Adipocyte (in vitro differentiated cells): ENCODE measurements at regions not wholly inside any gene's neighbourhood (a gene's known extent, or its start where the extent isn't known, plus 50 kb on each side); places are given as distances from the start of the nearest gene placed in this dataset.
"Not testable (repeated sequence)": the region's sequence is repeated elsewhere in the genome, so short reads cannot be mapped to it uniquely, and the experiment has no call there.

ENCODE experiments used
- DNase-seq: peaks from one replicate; pipeline ENCODE4 v3.0.0-alpha.2; 2015; ENCODE audit warnings: low read depth
- H3K27me3 ChIP-seq: replicated peaks from 2 replicates; pipeline ENCODE4 v1.7.0; 2013; ENCODE audit warnings: mild to moderate bottlenecking, low read length, moderate library complexity; ENCODE audit not compliant: control insufficient read depth, insufficient read depth
- H3K36me3 ChIP-seq: 2 replicates; pipeline ENCODE4 v1.7.0; 2013; ENCODE audit warnings: low read length, mild to moderate bottlenecking, moderate library complexity; ENCODE audit not compliant: control insufficient read depth, insufficient read depth, severe bottlenecking
- H3K4me1 ChIP-seq: 2 replicates; pipeline ENCODE4 v1.7.0; 2013; ENCODE audit warnings: mild to moderate bottlenecking, low read length, moderate library complexity; ENCODE audit not compliant: control insufficient read depth, insufficient read depth
- H3K4me3 ChIP-seq: 2 replicates; pipeline ENCODE4 v1.7.0; 2013; ENCODE audit warnings: mild to moderate bottlenecking, low read length, moderate library complexity
- H3K9ac ChIP-seq: 2 replicates; pipeline ENCODE4 v1.7.0; 2013; ENCODE audit warnings: mild to moderate bottlenecking, low read length, moderate library complexity
- H3K9me3 ChIP-seq: 2 replicates; pipeline ENCODE4 v1.7.0; 2013; ENCODE audit warnings: mild to moderate bottlenecking, low read length, moderate library complexity; ENCODE audit not compliant: control insufficient read depth

DNA sequence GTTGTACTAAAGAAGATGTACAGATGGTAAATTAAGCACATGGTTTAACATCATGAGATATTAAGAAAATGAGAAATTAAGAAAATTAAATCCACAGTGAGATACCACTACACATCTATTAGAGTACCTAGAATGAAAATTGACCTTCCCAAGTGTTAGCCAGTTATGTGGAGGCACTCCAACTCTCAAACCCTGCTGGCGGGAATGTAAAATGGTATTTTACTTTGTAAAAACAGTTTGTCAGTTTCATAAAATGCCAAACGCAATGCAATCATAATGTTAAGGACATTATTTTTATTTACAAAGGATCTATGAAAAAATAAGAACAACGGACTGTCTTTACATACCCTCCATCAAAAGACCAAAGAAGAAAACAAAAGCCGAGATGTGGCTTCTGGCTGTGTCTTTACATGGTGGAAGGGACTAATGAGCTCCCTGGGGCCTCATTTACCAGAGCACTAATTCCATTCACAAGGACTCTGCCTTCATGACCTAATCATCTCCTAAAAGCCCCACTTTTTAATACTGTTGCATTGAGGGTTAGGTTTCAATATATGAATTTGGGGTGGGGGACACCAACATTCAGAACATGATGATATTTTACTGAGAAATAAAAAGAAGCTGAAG lies 1178.7 kb downstream of the AACS start:
- no peaks in the 10 kb centered on the region for H3K4me1 ChIP-seq
- H3K9ac ChIP-seq: no peak overlapping the region
- H3K4me3 ChIP-seq: no peak overlapping the region
- no peaks in the 10 kb centered on the region for H3K27me3 ChIP-seq
- H3K36me3 ChIP-seq: no peaks in the 10 kb centered on the region
- H3K9me3 ChIP-seq: peaks cover 3% of the 10 kb centered on the region
- DNase-seq: no peak

GRCh38 chr12:126247936-126248335 lies 1182.7 kb downstream of the AACS start:
- Histone ChIP-seq H3K36me3 (no peaks in the 10 kb centered on the region), H3K4me3 (no peak overlapping the region)

DNA sequence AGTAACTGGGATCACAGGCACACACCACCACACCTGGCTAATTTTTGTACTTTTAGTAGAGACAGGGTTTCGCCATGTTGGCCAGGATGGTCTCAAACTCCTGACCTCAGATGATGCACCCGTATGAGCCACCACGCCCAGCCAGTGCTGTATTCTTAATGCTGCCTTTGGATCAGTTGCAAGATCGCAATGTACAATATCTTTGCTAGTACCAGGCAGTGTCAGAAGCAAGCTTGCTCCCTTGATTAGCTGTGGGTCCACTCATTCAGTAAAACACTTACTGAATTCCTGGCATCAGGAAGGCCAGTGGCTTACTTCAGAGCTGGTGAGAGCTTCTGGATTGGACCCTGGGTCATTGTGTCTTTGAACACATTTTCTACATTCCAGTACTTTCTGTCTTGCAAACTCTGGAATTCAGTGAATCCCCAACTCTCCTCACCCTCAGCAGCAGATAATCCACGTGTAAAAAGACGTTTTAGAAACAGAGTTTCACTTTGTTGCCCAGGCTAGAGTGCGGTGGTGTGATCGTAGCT lies 1183.7 kb downstream of the AACS start:
- DNase-seq: no peak
- H3K4me3 ChIP-seq: no peak overlapping the region
- peaks cover 3% of the 10 kb centered on the region for H3K9me3 ChIP-seq
- H3K9ac ChIP-seq: no peak overlapping the region
- no peaks in the 10 kb centered on the region for H3K4me1 ChIP-seq
- H3K36me3 ChIP-seq: no peaks in the 10 kb centered on the region
- no peaks in the 10 kb centered on the region for H3K27me3 ChIP-seq

More at GRCh38 chr12:126247936-126248335, 1182.7 kb downstream of the AACS start:
- Histone ChIP-seq H3K9me3 (peaks cover 3% of the 10 kb centered on the region), H3K4me1 (no peaks in the 10 kb centered on the region), H3K27me3 (no peaks in the 10 kb centered on the region), H3K9ac (no peak overlapping the region)
- DNase-seq: no peak

GRCh38 chr12:126258190-126258589 lies 1193.0 kb downstream of the AACS start:
- no peaks in the 10 kb centered on the region for H3K9me3 ChIP-seq
- no peaks in the 10 kb centered on the region for H3K36me3 ChIP-seq
- no peaks in the 10 kb centered on the region for H3K27me3 ChIP-seq
- no peaks in the 10 kb centered on the region for H3K4me1 ChIP-seq
- DNase-seq: no peak
- no peak overlapping the region for H3K9ac ChIP-seq
- H3K4me3 ChIP-seq: no peak overlapping the region

- Histone ChIP-seq H3K9ac (no peak overlapping the region), H3K4me1 (no peaks in the 10 kb centered on the region), H3K9me3 (no peaks in the 10 kb centered on the region), H3K27me3 (no peaks in the 10 kb centered on the region), H3K36me3 (no peaks in the 10 kb centered on the region), H3K4me3 (no peak overlapping the region)
- DNase-seq: no peak
These were observed 1197.6 kb downstream of the AACS start for GRCh38 chr12:126262829-126263228.

GRCh38 chr12:126268222-126268621 lies 1203.0 kb downstream of the AACS start:
- no peaks in the 10 kb centered on the region for H3K36me3 ChIP-seq
- no peaks in the 10 kb centered on the region for H3K27me3 ChIP-seq
- no peak for DNase-seq
- no peak overlapping the region for H3K9ac ChIP-seq
- H3K9me3 ChIP-seq: no peaks in the 10 kb centered on the region
- H3K4me1 ChIP-seq: no peaks in the 10 kb centered on the region
- H3K4me3 ChIP-seq: no peak overlapping the region

DNA sequence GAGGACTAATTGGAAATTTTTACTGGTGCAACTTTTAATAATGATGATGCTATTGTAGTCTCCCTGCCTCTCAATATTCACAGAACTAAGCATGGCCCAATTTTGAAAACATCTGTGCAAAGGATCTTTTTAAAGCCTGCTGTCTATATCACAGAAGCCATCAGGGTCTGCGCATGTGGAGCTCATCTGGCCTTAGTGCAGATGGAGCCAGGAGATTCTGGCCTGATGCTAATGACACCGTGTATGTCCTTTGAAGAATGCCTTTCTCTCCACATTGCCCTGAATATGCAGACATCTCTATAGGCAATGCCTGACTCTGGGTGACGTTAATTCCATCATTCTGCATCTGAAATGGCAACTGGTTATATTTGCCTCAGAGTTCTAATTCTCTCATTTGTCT lies 1205.9 kb downstream of the AACS start:
- Histone ChIP-seq H3K36me3 (no peaks in the 10 kb centered on the region), H3K27me3 (no peaks in the 10 kb centered on the region), H3K9ac (no peak overlapping the region), H3K4me3 (no peak overlapping the region), H3K9me3 (no peaks in the 10 kb centered on the region), H3K4me1 (no peaks in the 10 kb centered on the region)
- DNase-seq: no peak

DNA sequence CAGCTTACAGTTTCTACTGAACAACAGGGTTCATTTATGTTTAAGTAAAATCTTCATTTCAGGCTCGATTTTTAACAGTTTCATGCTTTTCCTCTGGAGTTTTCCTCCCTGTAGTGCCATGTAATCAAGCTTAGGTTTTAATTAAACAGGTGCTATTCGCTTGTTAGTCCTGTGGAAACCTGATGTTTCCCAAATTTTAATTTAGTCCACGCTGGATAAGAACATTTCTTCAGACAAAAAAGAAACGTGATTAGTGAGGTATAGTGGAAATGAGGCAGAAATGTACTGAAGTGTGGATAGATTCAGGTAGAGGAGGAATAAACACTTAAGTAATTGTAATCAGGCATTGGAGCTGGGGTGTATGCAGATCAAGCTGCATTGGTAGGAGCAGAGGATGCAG lies 1217.5 kb downstream of the AACS start:
- no peak overlapping the region for H3K9ac ChIP-seq
- no peaks in the 10 kb centered on the region for H3K36me3 ChIP-seq
- no peaks in the 10 kb centered on the region for H3K9me3 ChIP-seq
- no peak overlapping the region for H3K4me3 ChIP-seq
- DNase-seq: no peak
- no peaks in the 10 kb centered on the region for H3K27me3 ChIP-seq
- H3K4me1 ChIP-seq: no peaks in the 10 kb centered on the region

DNA sequence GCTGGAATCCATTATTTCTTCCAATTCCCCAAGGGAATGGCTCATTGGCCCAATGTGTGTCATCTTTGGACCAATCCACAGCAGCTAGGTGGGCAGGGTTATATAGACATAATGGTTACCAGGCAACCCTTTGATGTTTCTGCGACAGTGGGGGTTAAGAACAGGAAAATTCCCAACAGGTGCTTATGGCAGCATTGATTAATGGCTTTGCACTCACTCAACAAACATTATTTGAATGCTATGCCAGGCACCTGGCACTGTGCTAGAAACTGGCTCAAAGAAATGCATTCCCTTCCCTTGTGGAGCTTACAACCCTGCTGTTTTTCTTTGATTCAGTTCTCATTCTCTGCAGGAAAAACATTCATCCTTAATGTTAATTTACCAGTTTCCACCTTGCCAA lies 1221.0 kb downstream of the AACS start:
- no peak overlapping the region for H3K9ac ChIP-seq
- H3K4me3 ChIP-seq: no peak overlapping the region
- H3K9me3 ChIP-seq: no peaks in the 10 kb centered on the region
- no peaks in the 10 kb centered on the region for H3K4me1 ChIP-seq
- no peaks in the 10 kb centered on the region for H3K27me3 ChIP-seq
- DNase-seq: no peak
- no peaks in the 10 kb centered on the region for H3K36me3 ChIP-seq

DNA sequence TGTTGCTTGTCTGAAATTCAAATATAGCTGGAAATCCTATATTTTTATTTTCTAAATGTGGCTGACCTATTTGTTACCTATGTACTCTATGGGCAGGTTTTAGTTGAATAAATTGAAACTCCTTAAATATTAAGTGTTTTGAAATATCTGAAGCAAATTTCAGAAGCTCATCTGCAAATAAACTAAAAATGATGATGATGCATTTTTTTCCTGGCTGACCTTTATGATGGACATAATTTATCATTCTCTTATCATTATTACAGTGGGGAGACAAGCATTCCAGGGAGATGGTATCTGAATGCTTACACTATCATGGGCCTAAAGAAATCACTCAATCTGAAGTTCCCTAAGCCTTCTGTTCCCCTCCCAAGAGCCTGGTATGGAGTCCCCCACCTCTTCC lies 1225.2 kb downstream of the AACS start:
- H3K9me3 ChIP-seq: no peaks in the 10 kb centered on the region
- H3K4me1 ChIP-seq: no peaks in the 10 kb centered on the region
- no peaks in the 10 kb centered on the region for H3K27me3 ChIP-seq
- no peak overlapping the region for H3K9ac ChIP-seq
- H3K4me3 ChIP-seq: no peak overlapping the region
- H3K36me3 ChIP-seq: no peaks in the 10 kb centered on the region
- no peak for DNase-seq

DNA sequence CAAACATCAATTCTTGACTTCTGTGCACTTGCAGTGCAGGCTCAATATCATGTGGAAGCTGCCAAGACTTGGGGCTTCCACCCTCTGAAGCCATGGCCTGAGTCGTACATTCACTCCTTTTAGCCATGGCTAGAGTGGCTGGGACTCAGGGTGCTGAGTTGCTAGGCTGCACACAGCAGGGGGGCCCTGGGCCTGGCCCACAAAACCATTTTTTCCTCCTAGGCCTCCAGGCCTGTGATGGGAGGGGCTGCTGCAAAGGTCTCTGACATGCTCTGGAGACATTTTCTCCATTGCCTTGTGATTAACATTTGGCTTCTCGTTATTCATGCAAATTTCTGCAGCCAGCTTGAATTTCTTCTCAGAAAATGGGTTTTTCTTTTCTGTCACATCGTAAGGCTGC lies 1226.8 kb downstream of the AACS start:
- H3K4me3 ChIP-seq, DNase-seq, H3K36me3 ChIP-seq, H3K27me3 ChIP-seq, H3K9ac ChIP-seq, H3K9me3 ChIP-seq, H3K4me1 ChIP-seq: not testable (repeated sequence)

- DNase-seq: no peak
- H3K9me3 ChIP-seq: no peaks in the 10 kb centered on the region
- no peak overlapping the region for H3K9ac ChIP-seq
- no peaks in the 10 kb centered on the region for H3K36me3 ChIP-seq
- H3K4me3 ChIP-seq: no peak overlapping the region
- no peaks in the 10 kb centered on the region for H3K27me3 ChIP-seq
- H3K4me1 ChIP-seq: no peaks in the 10 kb centered on the region
These were observed 1230.4 kb downstream of the AACS start for GRCh38 chr12:126295652-126296051.
